HepG2 (cell line): ENCODE measurements at regions not wholly inside any gene's neighbourhood (a gene's known extent, or its start where the extent isn't known, plus 50 kb on each side); places are given as distances from the start of the nearest gene placed in this dataset.

Experiments
- ATAC-seq: fragments of 200-7000 bp; cut with Tn5 transposase; 3 replicates; pipeline ENCODE4 v1.9.1; 2020; ENCODE audit warnings: mild to moderate bottlenecking, moderate library complexity
- BruUV-seq: library from RNA; stranded (reverse); fragments of 400-500 nt; replicated peaks from 2 replicates; lab custom pipeline; 2021; lab: Mats Ljungman, UMichigan
- CTCF ChIA-PET: fragments of 300-600 bp; formaldehyde crosslinking; extraction: SDS; loops from one replicate; lab custom pipeline; 2021; ENCODE audit warnings: low total read pairs, inconsistent platforms, low intra/inter-chr PET ratio; lab: Yijun Ruan, JAX
- POLR2A ChIA-PET: fragments of 350-600 bp; sonication (Branson Sonifier 250); formaldehyde crosslinking; loops from one replicate; lab custom pipeline; 2020; ENCODE audit warnings: antibody characterized with exemption, inconsistent platforms; lab: Yijun Ruan, JAX
- DNase-seq: peaks from one replicate; pipeline ENCODE4 v3.0.0-alpha.2; 2015; ENCODE audit warnings: low spot score
- FAIRE-seq: peaks from 3 replicates; lab custom pipeline; 2011; peaks lifted over from hg19 to GRCh38; lab: Jason Lieb, UNC
- H2AFZ ChIP-seq: one replicate; pipeline ENCODE4 v1.6.1; 2011; ENCODE audit warnings: low read length, inconsistent platforms
- H3K27ac ChIP-seq: fragments of 300-600 bp; 3 replicates; pipeline ENCODE4 v1.8.0; 2011; ENCODE audit warnings: mixed run types, mild to moderate bottlenecking, mixed read lengths, low read length, inconsistent platforms; ENCODE audit not compliant: insufficient read depth; ENCODE audit errors: extremely low read length
- H3K27me3 ChIP-seq, 2 experiments: fragments of 200-600 bp in 1 of 2; 2 replicates in 1 of 2; 3 replicates in 1 of 2; pipeline versions ENCODE4 v1.6.0 to v1.8.0; 2011; ENCODE audit warnings: low read length in 2 of 2, mild to moderate bottlenecking in 2 of 2, moderate library complexity in 2 of 2, inconsistent platforms in 1 of 2; ENCODE audit not compliant: insufficient read depth in 2 of 2, control insufficient read depth in 1 of 2
- H3K36me3 ChIP-seq, 2 experiments: fragments of 200-600 bp in 1 of 2; replicated peaks in 1 of 2; 2 replicates in 1 of 2; 3 replicates in 1 of 2; pipeline versions ENCODE4 v1.5.1 to v1.8.0; 2011; ENCODE audit warnings: low read length in 2 of 2, inconsistent platforms in 1 of 2; ENCODE audit not compliant: insufficient read depth in 2 of 2, control insufficient read depth in 1 of 2
- H3K4me1 ChIP-seq: 2 replicates; pipeline ENCODE4 v1.5.1; 2012; ENCODE audit warnings: low read length, inconsistent platforms; ENCODE audit not compliant: insufficient read depth
- H3K4me2 ChIP-seq: 2 replicates; pipeline ENCODE4 v1.6.0; 2011; ENCODE audit warnings: low read depth, low read length, inconsistent platforms
- H3K4me3 ChIP-seq, 3 experiments: fragments of 200-600 bp in 1 of 3; sonication (generic), shearing (Covaris generic) in 1 of 3; replicated peaks in 1 of 3; 2 replicates each; pipeline ENCODE4 v1.5.1; 2011 to 2016; ENCODE audit warnings: low read length in 3 of 3, inconsistent platforms in 2 of 3, low read depth in 2 of 3, mild to moderate bottlenecking in 2 of 3, control low read depth in 1 of 3, mixed read lengths in 1 of 3; ENCODE audit not compliant: insufficient read depth in 1 of 3
- H3K79me2 ChIP-seq: one replicate; pipeline ENCODE4 v1.6.1; 2011; ENCODE audit warnings: low read length, inconsistent platforms; ENCODE audit not compliant: insufficient read depth
- H3K9ac ChIP-seq: 2 replicates; pipeline ENCODE4 v1.6.0; 2011; ENCODE audit warnings: mild to moderate bottlenecking, low read depth, low read length, inconsistent platforms; ENCODE audit not compliant: insufficient read depth
- H3K9me3 ChIP-seq: 2 replicates; pipeline ENCODE4 v1.5.1; 2012; ENCODE audit warnings: mild to moderate bottlenecking, low read length
- H4K20me1 ChIP-seq: 2 replicates; pipeline ENCODE4 v1.6.0; 2011; ENCODE audit warnings: inconsistent platforms, mild to moderate bottlenecking, low read length, moderate library complexity; ENCODE audit not compliant: insufficient read depth
- ATF3 ChIP-seq: sonication (generic); formaldehyde crosslinking; IDR thresholded peaks from 2 replicates; pipeline ENCODE4 v1.4.0; 2020; ENCODE audit warnings: missing genetic modification reagents
- BRCA1 ChIP-seq: sonication (generic); formaldehyde crosslinking; IDR thresholded peaks from 2 replicates; pipeline ENCODE4 v1.4.0; 2020; ENCODE audit warnings: missing genetic modification reagents
- CBX5 ChIP-seq: sonication (generic); formaldehyde crosslinking; IDR thresholded peaks from 2 replicates; pipeline ENCODE4 v1.4.0; 2020; ENCODE audit warnings: missing genetic modification reagents, borderline replicate concordance
- DDIT3 ChIP-seq: sonication (generic); formaldehyde crosslinking; IDR thresholded peaks from 2 replicates; pipeline ENCODE4 v1.4.0; 2020; ENCODE audit warnings: mild to moderate bottlenecking, missing genetic modification reagents
- ETV5 ChIP-seq: IDR thresholded peaks from 2 replicates; pipeline ENCODE4 v1.6.1; 2018; ENCODE audit warnings: missing biosample characterization, missing genetic modification reagents, inconsistent platforms, borderline replicate concordance
- FOXA3 ChIP-seq: IDR thresholded peaks from 2 replicates; pipeline ENCODE4 v1.6.1; 2016; ENCODE audit warnings: missing genetic modification reagents, missing compliant biosample characterization
- GATAD1 ChIP-seq: IDR thresholded peaks from 2 replicates; pipeline ENCODE4 v1.6.1; 2016; ENCODE audit warnings: missing genetic modification reagents, missing compliant biosample characterization
- GTF2F1 ChIP-seq: fragments of 150-350 bp; IDR thresholded peaks from 2 replicates; pipeline ENCODE4 v1.6.1; 2014; ENCODE audit warnings: low read length
- HINFP ChIP-seq: sonication (generic); formaldehyde crosslinking; IDR thresholded peaks from 2 replicates; pipeline ENCODE4 v1.4.0; 2020; ENCODE audit warnings: low read depth, mild to moderate bottlenecking, missing genetic modification reagents
- PBX3 ChIP-seq: sonication (generic); formaldehyde crosslinking; IDR thresholded peaks from 2 replicates; pipeline ENCODE4 v1.8.1; 2023; ENCODE audit warnings: missing genetic modification reagents, inconsistent platforms, borderline replicate concordance
- RARA ChIP-seq: IDR thresholded peaks from 2 replicates; pipeline ENCODE4 v1.6.1; 2016; ENCODE audit warnings: missing genetic modification reagents, missing compliant biosample characterization
- RBM22 ChIP-seq: fragments of 200-400 bp; formaldehyde crosslinking; optimal IDR thresholded peaks from 2 replicates; pipeline ENCODE3; 2017; ENCODE audit warnings: mild to moderate bottlenecking, low read length, moderate library complexity
- SMC3 ChIP-seq: IDR thresholded peaks from 2 replicates; pipeline ENCODE4 v1.6.1; 2011; ENCODE audit warnings: low read length, improper control_type of control experiment
- SOX13 ChIP-seq, 3 experiments: fragments of 450-650 bp in 1 of 3; sonication (generic) in 1 of 3; formaldehyde crosslinking in 1 of 3; IDR thresholded peaks in 2 of 3; conservative IDR thresholded peaks in 1 of 3; 2 replicates each; pipeline versions ENCODE4 v1.5.0 to v1.6.1; 2016 to 2020; ENCODE audit warnings: antibody characterized with exemption in 1 of 3, mild to moderate bottlenecking in 1 of 3, missing compliant biosample characterization in 1 of 3, missing genetic modification reagents in 1 of 3, moderate library complexity in 1 of 3
- ZNF772 ChIP-seq: sonication (generic); formaldehyde crosslinking; IDR thresholded peaks from 2 replicates; pipeline ENCODE4 v1.5.0; 2020; ENCODE audit warnings: mild to moderate bottlenecking, missing genetic modification reagents
- WGBS: methylation state at CpG from one replicate; pipeline ENCODE4 v1.1.6; 2017; ENCODE audit warnings: low lambda C conversion rate; 5-methylcytosine and 5-hydroxymethylcytosine counted together
- in situ Hi-C: cut with HindIII; loops from 2 replicates; pipeline ENCODE4 v1.10.0; 2017; ENCODE audit warnings: low pct_unique_long_range_greater_than_20kb; ENCODE audit not compliant: extremely low pct_ligation_motif_present
- intact Hi-C: fragments of 100-400 bp; cut with micrococcal nuclease; formaldehyde crosslinking; loops from one replicate; pipeline ENCODE4 v1.10.0; 2022; ENCODE audit not compliant: unreplicated experiment

- WGBS = 0% methylated on average over 2 of the region's 2 CpGs
- Histone ChIP-seq H3K79me2 (no peaks in the 10 kb centered on the region), H2AFZ (no peak overlapping the region), H3K4me3 (no peak overlapping the region), H3K4me1 (peaks cover 30% of the 10 kb centered on the region), H3K9ac (no peak overlapping the region), H3K36me3 (no peaks in the 10 kb centered on the region), H3K27ac (no peak overlapping the region), H3K4me2 (no peak overlapping the region), H3K27me3 (peaks cover 1 to 10% of the 10 kb centered on the region in 2 experiments; a peak in 4 of 5 replicates), H4K20me1 (no peaks in the 10 kb centered on the region), H3K9me3 (no peaks in the 10 kb centered on the region)
- FAIRE-seq (no peak), DNase-seq (peak; percentile 33), ATAC-seq (no peak)
- no peak for TF ChIP-seq RBM22
- no peak for TF ChIP-seq FOXA3 (CRISPR knock-in tag)
- TF ChIP-seq ATF3 (CRISPR knock-in tag) = no peak
- no peak for TF ChIP-seq PBX3 (CRISPR knock-in tag)
- BruUV-seq = no TSS peak
- CTCF ChIA-PET = no interaction called here
- intact Hi-C loops = no loop called here
- in situ Hi-C loops = no loop called here
- POLR2A ChIA-PET = no interaction called here
These were observed 77.4 kb downstream of the LSM3 start for GRCh38 chr3:14256046-14256445.

- Histone ChIP-seq H3K27me3 (peaks cover 1 to 10% of the 10 kb centered on the region in 2 experiments; a peak in 4 of 5 replicates), H3K9me3 (no peaks in the 10 kb centered on the region), H3K9ac (no peak overlapping the region), H2AFZ (no peak overlapping the region), H3K36me3 (no peaks in the 10 kb centered on the region), H3K27ac (no peak overlapping the region), H3K4me1 (peaks cover 30% of the 10 kb centered on the region), H4K20me1 (no peaks in the 10 kb centered on the region), H3K4me2 (no peak overlapping the region; the same call in 1 of the 2 replicates), H3K79me2 (no peaks in the 10 kb centered on the region), H3K4me3 (no peak overlapping the region)
- 29% methylated on average over 6 of the region's 9 CpGs for WGBS
- CTCF ChIA-PET = no interaction called here
- POLR2A ChIA-PET = no interaction called here
- intact Hi-C loops (no loop called here), in situ Hi-C loops (no loop called here)
- FAIRE-seq (no peak), ATAC-seq (peak; percentile 48), DNase-seq (no peak)
- no TSS peak for BruUV-seq
- TF ChIP-seq DDIT3 (CRISPR knock-in tag) = no peak
- TF ChIP-seq ZNF772 (CRISPR knock-in tag) = no peak
- TF ChIP-seq HINFP (CRISPR knock-in tag) = no peak
- TF ChIP-seq ETV5 (CRISPR knock-in tag) = no peak
- TF ChIP-seq BRCA1 (CRISPR knock-in tag) = no peak
- no peak for TF ChIP-seq SMC3
- no peak for TF ChIP-seq CBX5 (CRISPR knock-in tag)
- TF ChIP-seq GATAD1 (CRISPR knock-in tag) = no peak
- no peak for TF ChIP-seq GTF2F1
- TF ChIP-seq RARA = peak; percentile 44; the same call in 1 of the 2 replicates
- TF ChIP-seq SOX13 (IDR thresholded peaks at IDR 0.05) = no peak
- 0 out of 4 replicates have a peak, but pooled peaks of 1 of the 2 experiments have one; percentile 14 for TF ChIP-seq SOX13 (CRISPR knock-in tag; conservative IDR thresholded peaks at IDR 0.05 in 1 of 2, IDR thresholded peaks at IDR 0.05 in 1 of 2)
These were observed 78.1 kb downstream of the LSM3 start for GRCh38 chr3:14256561-14257342.
